Activated CD4-positive, alpha-beta T cell treated with anti-CD3 and anti-CD28 coated beads, Interleukin-2, amount 50 U/mL, for 24 hours (primary cell): ENCODE measurements at regions not wholly inside any gene's neighbourhood (a gene's known extent, or its start where the extent isn't known, plus 50 kb on each side); places are given as distances from the start of the nearest gene placed in this dataset.

ENCODE experiments used
- DNase-seq, 2 donors: peaks; one replicate each; pipeline ENCODE4 v3.0.0-alpha.2; 2020; ENCODE audit warnings: low read depth in 1 of 2, low spot score in 1 of 2

- DNase-seq = no peak
Observed at GRCh38 chr13:103351035-103351828, 285.0 kb upstream of the SLC10A2 start.

- no peak for DNase-seq
Observed at GRCh38 chr13:103350147-103350546, 283.9 kb upstream of the SLC10A2 start.

GRCh38 chr13:103349211-103349980, 283.2 kb upstream of the SLC10A2 start:
- DNase-seq = no peak

- no peak for DNase-seq
Observed at GRCh38 chr13:103335241-103335640, 269.0 kb upstream of the SLC10A2 start.

GRCh38 chr13:103331924-103332323, 265.7 kb upstream of the SLC10A2 start:
- no peak for DNase-seq

GRCh38 chr13:103328899-103329298, 262.7 kb upstream of the SLC10A2 start:
- no peak for DNase-seq

GRCh38 chr13:103326326-103326725, 260.1 kb upstream of the SLC10A2 start:
- no peak for DNase-seq

GRCh38 chr13:103325672-103326071, 259.5 kb upstream of the SLC10A2 start:
- DNase-seq = no peak

GRCh38 chr13:103324641-103325040, 258.4 kb upstream of the SLC10A2 start:
- DNase-seq = no peak

- DNase-seq = no peak
Observed at GRCh38 chr13:103315711-103316110, 249.5 kb upstream of the SLC10A2 start.

- DNase-seq = no peak
Observed at GRCh38 chr13:103312467-103312866, 246.2 kb upstream of the SLC10A2 start.

GRCh38 chr13:103308667-103309066, 242.4 kb upstream of the SLC10A2 start:
- no peak for DNase-seq

GRCh38 chr13:103306163-103306562, 239.9 kb upstream of the SLC10A2 start:
- no peak for DNase-seq

- DNase-seq = no peak
Observed at GRCh38 chr13:103303078-103303651, 236.9 kb upstream of the SLC10A2 start.

- DNase-seq = no peak
Observed at GRCh38 chr13:103302676-103303075, 236.5 kb upstream of the SLC10A2 start.

GRCh38 chr13:103299079-103299478, 232.9 kb upstream of the SLC10A2 start:
- DNase-seq = no peak

- no peak for DNase-seq
Observed at GRCh38 chr13:103297083-103297482, 230.9 kb upstream of the SLC10A2 start.

- no peak for DNase-seq
Observed at GRCh38 chr13:103291798-103292572, 225.8 kb upstream of the SLC10A2 start.

- DNase-seq = no peak
Observed at GRCh38 chr13:103291226-103291625, 225.0 kb upstream of the SLC10A2 start.

GRCh38 chr13:103289681-103290080, 223.5 kb upstream of the SLC10A2 start:
- no peak for DNase-seq

GRCh38 chr13:103288114-103288513, 221.9 kb upstream of the SLC10A2 start:
- DNase-seq = no peak
